SK-N-MC (cell line): ENCODE measurements at regions not wholly inside any gene's neighbourhood (a gene's known extent, or its start where the extent isn't known, plus 50 kb on each side); places are given as distances from the start of the nearest gene placed in this dataset.
"Not testable (repeated sequence)": the region's sequence is repeated elsewhere in the genome, so short reads cannot be mapped to it uniquely, and the experiment has no call there.

ENCODE experiments used
- DNase-seq: peaks from one replicate; pipeline ENCODE4 v3.0.0-alpha.2; 2011; ENCODE audit warnings: low read depth, low spot score
- H3K27ac ChIP-seq: fragments of 200-600 bp; sonication (generic); 2 replicates; pipeline ENCODE4 v1.5.1; 2016; ENCODE audit warnings: mixed run types
- H3K36me3 ChIP-seq: fragments of 200-600 bp; sonication (generic); 2 replicates; pipeline ENCODE4 v1.6.1; 2017; ENCODE audit warnings: antibody characterized with exemption, low read length, mixed read lengths; ENCODE audit not compliant: insufficient read depth
- H3K4me3 ChIP-seq: fragments of 200-600 bp; sonication (generic); 2 replicates; pipeline ENCODE4 v1.5.1; 2016
- H3K9ac ChIP-seq: fragments of 200-600 bp; sonication (generic); 2 replicates; pipeline ENCODE4 v1.8.0; 2017; ENCODE audit warnings: mixed run types, mixed read lengths; ENCODE audit not compliant: insufficient read length
- H3K9me3 ChIP-seq: fragments of 200-600 bp; sonication (generic); 2 replicates; pipeline ENCODE4 v1.6.1; 2017; ENCODE audit warnings: low read depth, mild to moderate bottlenecking, antibody characterized with exemption, low read length, moderate library complexity, mixed read lengths
- EZH2 ChIP-seq: fragments of 200-600 bp; sonication (generic); IDR thresholded peaks from one replicate; pipeline ENCODE4 v1.6.1; 2017; ENCODE audit warnings: antibody characterized with exemption
- FOXP2 ChIP-seq: optimal IDR thresholded peaks from 2 replicates; pipeline ENCODE3; 2011; ENCODE audit warnings: mild to moderate bottlenecking, moderate library complexity; ENCODE audit not compliant: insufficient read depth; ENCODE audit errors: extremely low read length, control extremely low read depth
- POLR2AphosphoS5 ChIP-seq: IDR thresholded peaks from 2 replicates; pipeline ENCODE4 v1.6.1; 2012; ENCODE audit warnings: mild to moderate bottlenecking, low read depth, low read length, borderline replicate concordance

GRCh38 chr6:44737341-44737740, 349.8 kb downstream of the CDC5L start:
- Histone ChIP-seq H3K36me3 (no peaks in the 10 kb centered on the region), H3K9ac (no peak overlapping the region), H3K4me3 (no peak overlapping the region), H3K9me3 (no peaks in the 10 kb centered on the region), H3K27ac (no peak overlapping the region)
- DNase-seq: no peak
- no peak for TF ChIP-seq FOXP2
- TF ChIP-seq POLR2AphosphoS5: no peak
- TF ChIP-seq EZH2: no peak

GRCh38 chr6:44737829-44738528, 350.5 kb downstream of the CDC5L start:
- TF ChIP-seq POLR2AphosphoS5 (no peak), EZH2 (no peak), FOXP2 (no peak)
- Histone ChIP-seq H3K36me3 (no peaks in the 10 kb centered on the region), H3K9ac (no peak overlapping the region), H3K9me3 (no peaks in the 10 kb centered on the region), H3K27ac (no peak overlapping the region), H3K4me3 (no peak overlapping the region)
- no peak for DNase-seq

GRCh38 chr6:44738601-44739146, 351.2 kb downstream of the CDC5L start:
- no peak overlapping the region for H3K9ac ChIP-seq
- H3K27ac ChIP-seq: no peak overlapping the region
- no peak for DNase-seq
- H3K36me3 ChIP-seq: no peaks in the 10 kb centered on the region
- no peaks in the 10 kb centered on the region for H3K9me3 ChIP-seq
- TF ChIP-seq POLR2AphosphoS5: no peak
- no peak for TF ChIP-seq FOXP2
- TF ChIP-seq EZH2: no peak
- no peak overlapping the region for H3K4me3 ChIP-seq

- Histone ChIP-seq H3K27ac (no peak overlapping the region), H3K4me3 (no peak overlapping the region), H3K9me3 (no peaks in the 10 kb centered on the region), H3K9ac (no peak overlapping the region), H3K36me3 (no peaks in the 10 kb centered on the region)
- TF ChIP-seq POLR2AphosphoS5: no peak
- TF ChIP-seq EZH2: no peak
- no peak for TF ChIP-seq FOXP2
- DNase-seq: no peak
Measured at GRCh38 chr6:44739181-44739580, 351.7 kb downstream of the CDC5L start.

- peaks cover 5% of the 10 kb centered on the region; the same call in 1 of the 2 replicates for H3K9me3 ChIP-seq
- TF ChIP-seq EZH2 (no peak), POLR2AphosphoS5 (no peak), FOXP2 (no peak)
- no peak overlapping the region for H3K4me3 ChIP-seq
- no peaks in the 10 kb centered on the region for H3K36me3 ChIP-seq
- no peak overlapping the region for H3K9ac ChIP-seq
- no peak overlapping the region for H3K27ac ChIP-seq
- no peak for DNase-seq
Measured at GRCh38 chr6:44740566-44741120, 353.1 kb downstream of the CDC5L start.

- no peak overlapping the region for H3K27ac ChIP-seq
- TF ChIP-seq POLR2AphosphoS5 (no peak), FOXP2 (no peak), EZH2 (no peak)
- no peak for DNase-seq
- H3K9me3 ChIP-seq: peaks cover 5% of the 10 kb centered on the region; the same call in 1 of the 2 replicates
- H3K4me3 ChIP-seq: no peak overlapping the region
- no peak overlapping the region for H3K9ac ChIP-seq
- H3K36me3 ChIP-seq: no peaks in the 10 kb centered on the region
Measured at GRCh38 chr6:44742201-44742600, 354.7 kb downstream of the CDC5L start.

- Histone ChIP-seq H3K4me3 (no peak overlapping the region), H3K9ac (no peak overlapping the region), H3K36me3 (no peaks in the 10 kb centered on the region), H3K9me3 (peaks cover 5% of the 10 kb centered on the region; the same call in 1 of the 2 replicates), H3K27ac (no peak overlapping the region)
- no peak for TF ChIP-seq FOXP2
- no peak for TF ChIP-seq EZH2
- TF ChIP-seq POLR2AphosphoS5: no peak
- no peak for DNase-seq
Measured at GRCh38 chr6:44742828-44743372, 355.4 kb downstream of the CDC5L start.

GRCh38 chr6:44760116-44760515, 372.6 kb downstream of the CDC5L start:
- H3K9ac ChIP-seq, H3K4me3 ChIP-seq, DNase-seq, H3K36me3 ChIP-seq, H3K27ac ChIP-seq, H3K9me3 ChIP-seq: not testable (repeated sequence)

GRCh38 chr6:44761046-44761445, 373.5 kb downstream of the CDC5L start:
- Histone ChIP-seq H3K36me3 (no peaks in the 10 kb centered on the region), H3K27ac (no peak overlapping the region), H3K4me3 (no peak overlapping the region), H3K9ac (no peak overlapping the region), H3K9me3 (no peaks in the 10 kb centered on the region)
- DNase-seq: no peak
- TF ChIP-seq POLR2AphosphoS5: no peak
- no peak for TF ChIP-seq EZH2
- no peak for TF ChIP-seq FOXP2
